H1 (cell line): ENCODE measurements at regions not wholly inside any gene's neighbourhood (a gene's known extent, or its start where the extent isn't known, plus 50 kb on each side); places are given as distances from the start of the nearest gene placed in this dataset.

Experiments used
- EGR1 ChIP-seq: IDR thresholded peaks from 2 replicates; pipeline ENCODE4 v1.6.1; 2011; ENCODE audit warnings: low read depth, low read length, borderline replicate concordance
- HDAC6 ChIP-seq: IDR thresholded peaks from one replicate; pipeline ENCODE4 v1.7.1; 2012; ENCODE audit warnings: low read depth, mild to moderate bottlenecking, inconsistent platforms, low read length, moderate library complexity
- SUZ12 ChIP-seq: fragments of 200-600 bp; sonication (generic); IDR thresholded peaks from 2 replicates; pipeline ENCODE4 v1.6.1; 2012; ENCODE audit warnings: mild to moderate bottlenecking, inconsistent platforms, low read length, moderate library complexity, mixed read lengths
- TCF12 ChIP-seq: IDR thresholded peaks from 2 replicates; pipeline ENCODE4 v1.6.1; 2011; ENCODE audit warnings: low read depth, mild to moderate bottlenecking, low read length
- TF ChIP-seq, protein P1 (sequence below): fragments of 300-600 bp; sonication (generic); IDR thresholded peaks from 2 replicates; pipeline ENCODE4 v1.7.1; 2012; ENCODE audit warnings: low read length, moderate library complexity, mild to moderate bottlenecking, inconsistent platforms; ENCODE audit not compliant: insufficient replicate concordance
- TF ChIP-seq, protein P2 (sequence below): IDR thresholded peaks from 2 replicates; pipeline ENCODE4 v1.6.1; 2012; ENCODE audit warnings: low read length, inconsistent platforms

GRCh38 chr6:43953256-43953655 lies 174.0 kb downstream of the MRPL14 start (continued):
- TF ChIP-seq, protein P1, sequence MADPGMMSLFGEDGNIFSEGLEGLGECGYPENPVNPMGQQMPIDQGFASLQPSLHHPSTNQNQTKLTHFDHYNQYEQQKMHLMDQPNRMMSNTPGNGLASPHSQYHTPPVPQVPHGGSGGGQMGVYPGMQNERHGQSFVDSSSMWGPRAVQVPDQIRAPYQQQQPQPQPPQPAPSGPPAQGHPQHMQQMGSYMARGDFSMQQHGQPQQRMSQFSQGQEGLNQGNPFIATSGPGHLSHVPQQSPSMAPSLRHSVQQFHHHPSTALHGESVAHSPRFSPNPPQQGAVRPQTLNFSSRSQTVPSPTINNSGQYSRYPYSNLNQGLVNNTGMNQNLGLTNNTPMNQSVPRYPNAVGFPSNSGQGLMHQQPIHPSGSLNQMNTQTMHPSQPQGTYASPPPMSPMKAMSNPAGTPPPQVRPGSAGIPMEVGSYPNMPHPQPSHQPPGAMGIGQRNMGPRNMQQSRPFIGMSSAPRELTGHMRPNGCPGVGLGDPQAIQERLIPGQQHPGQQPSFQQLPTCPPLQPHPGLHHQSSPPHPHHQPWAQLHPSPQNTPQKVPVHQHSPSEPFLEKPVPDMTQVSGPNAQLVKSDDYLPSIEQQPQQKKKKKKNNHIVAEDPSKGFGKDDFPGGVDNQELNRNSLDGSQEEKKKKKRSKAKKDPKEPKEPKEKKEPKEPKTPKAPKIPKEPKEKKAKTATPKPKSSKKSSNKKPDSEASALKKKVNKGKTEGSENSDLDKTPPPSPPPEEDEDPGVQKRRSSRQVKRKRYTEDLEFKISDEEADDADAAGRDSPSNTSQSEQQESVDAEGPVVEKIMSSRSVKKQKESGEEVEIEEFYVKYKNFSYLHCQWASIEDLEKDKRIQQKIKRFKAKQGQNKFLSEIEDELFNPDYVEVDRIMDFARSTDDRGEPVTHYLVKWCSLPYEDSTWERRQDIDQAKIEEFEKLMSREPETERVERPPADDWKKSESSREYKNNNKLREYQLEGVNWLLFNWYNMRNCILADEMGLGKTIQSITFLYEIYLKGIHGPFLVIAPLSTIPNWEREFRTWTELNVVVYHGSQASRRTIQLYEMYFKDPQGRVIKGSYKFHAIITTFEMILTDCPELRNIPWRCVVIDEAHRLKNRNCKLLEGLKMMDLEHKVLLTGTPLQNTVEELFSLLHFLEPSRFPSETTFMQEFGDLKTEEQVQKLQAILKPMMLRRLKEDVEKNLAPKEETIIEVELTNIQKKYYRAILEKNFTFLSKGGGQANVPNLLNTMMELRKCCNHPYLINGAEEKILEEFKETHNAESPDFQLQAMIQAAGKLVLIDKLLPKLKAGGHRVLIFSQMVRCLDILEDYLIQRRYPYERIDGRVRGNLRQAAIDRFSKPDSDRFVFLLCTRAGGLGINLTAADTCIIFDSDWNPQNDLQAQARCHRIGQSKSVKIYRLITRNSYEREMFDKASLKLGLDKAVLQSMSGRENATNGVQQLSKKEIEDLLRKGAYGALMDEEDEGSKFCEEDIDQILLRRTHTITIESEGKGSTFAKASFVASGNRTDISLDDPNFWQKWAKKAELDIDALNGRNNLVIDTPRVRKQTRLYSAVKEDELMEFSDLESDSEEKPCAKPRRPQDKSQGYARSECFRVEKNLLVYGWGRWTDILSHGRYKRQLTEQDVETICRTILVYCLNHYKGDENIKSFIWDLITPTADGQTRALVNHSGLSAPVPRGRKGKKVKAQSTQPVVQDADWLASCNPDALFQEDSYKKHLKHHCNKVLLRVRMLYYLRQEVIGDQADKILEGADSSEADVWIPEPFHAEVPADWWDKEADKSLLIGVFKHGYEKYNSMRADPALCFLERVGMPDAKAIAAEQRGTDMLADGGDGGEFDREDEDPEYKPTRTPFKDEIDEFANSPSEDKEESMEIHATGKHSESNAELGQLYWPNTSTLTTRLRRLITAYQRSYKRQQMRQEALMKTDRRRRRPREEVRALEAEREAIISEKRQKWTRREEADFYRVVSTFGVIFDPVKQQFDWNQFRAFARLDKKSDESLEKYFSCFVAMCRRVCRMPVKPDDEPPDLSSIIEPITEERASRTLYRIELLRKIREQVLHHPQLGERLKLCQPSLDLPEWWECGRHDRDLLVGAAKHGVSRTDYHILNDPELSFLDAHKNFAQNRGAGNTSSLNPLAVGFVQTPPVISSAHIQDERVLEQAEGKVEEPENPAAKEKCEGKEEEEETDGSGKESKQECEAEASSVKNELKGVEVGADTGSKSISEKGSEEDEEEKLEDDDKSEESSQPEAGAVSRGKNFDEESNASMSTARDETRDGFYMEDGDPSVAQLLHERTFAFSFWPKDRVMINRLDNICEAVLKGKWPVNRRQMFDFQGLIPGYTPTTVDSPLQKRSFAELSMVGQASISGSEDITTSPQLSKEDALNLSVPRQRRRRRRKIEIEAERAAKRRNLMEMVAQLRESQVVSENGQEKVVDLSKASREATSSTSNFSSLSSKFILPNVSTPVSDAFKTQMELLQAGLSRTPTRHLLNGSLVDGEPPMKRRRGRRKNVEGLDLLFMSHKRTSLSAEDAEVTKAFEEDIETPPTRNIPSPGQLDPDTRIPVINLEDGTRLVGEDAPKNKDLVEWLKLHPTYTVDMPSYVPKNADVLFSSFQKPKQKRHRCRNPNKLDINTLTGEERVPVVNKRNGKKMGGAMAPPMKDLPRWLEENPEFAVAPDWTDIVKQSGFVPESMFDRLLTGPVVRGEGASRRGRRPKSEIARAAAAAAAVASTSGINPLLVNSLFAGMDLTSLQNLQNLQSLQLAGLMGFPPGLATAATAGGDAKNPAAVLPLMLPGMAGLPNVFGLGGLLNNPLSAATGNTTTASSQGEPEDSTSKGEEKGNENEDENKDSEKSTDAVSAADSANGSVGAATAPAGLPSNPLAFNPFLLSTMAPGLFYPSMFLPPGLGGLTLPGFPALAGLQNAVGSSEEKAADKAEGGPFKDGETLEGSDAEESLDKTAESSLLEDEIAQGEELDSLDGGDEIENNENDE = no peak
- no peak for TF ChIP-seq SUZ12
- TF ChIP-seq, protein P2, sequence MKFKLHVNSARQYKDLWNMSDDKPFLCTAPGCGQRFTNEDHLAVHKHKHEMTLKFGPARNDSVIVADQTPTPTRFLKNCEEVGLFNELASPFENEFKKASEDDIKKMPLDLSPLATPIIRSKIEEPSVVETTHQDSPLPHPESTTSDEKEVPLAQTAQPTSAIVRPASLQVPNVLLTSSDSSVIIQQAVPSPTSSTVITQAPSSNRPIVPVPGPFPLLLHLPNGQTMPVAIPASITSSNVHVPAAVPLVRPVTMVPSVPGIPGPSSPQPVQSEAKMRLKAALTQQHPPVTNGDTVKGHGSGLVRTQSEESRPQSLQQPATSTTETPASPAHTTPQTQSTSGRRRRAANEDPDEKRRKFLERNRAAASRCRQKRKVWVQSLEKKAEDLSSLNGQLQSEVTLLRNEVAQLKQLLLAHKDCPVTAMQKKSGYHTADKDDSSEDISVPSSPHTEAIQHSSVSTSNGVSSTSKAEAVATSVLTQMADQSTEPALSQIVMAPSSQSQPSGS = no peak
- TF ChIP-seq HDAC6 = no peak
- TF ChIP-seq TCF12 = no peak
- TF ChIP-seq EGR1 = no peak
